GM18517 (cell line): ENCODE measurements at regions not wholly inside any gene's neighbourhood (a gene's known extent, or its start where the extent isn't known, plus 50 kb on each side); places are given as distances from the start of the nearest gene placed in this dataset.

ENCODE experiments used
- ATAC-seq: cut with Tn5 transposase; IDR thresholded peaks from one replicate; pipeline ENCODE4 v1.9.1; 2021; ENCODE audit warnings: mild to moderate bottlenecking, moderate library complexity; ENCODE audit not compliant: unreplicated experiment

GRCh38 chr1:234713859-234714258, 103.9 kb upstream of the IRF2BP2 start:
- no peak for ATAC-seq

GRCh38 chr1:234713440-234713839, 103.5 kb upstream of the IRF2BP2 start:
- no peak for ATAC-seq

- no peak for ATAC-seq
These were observed 102.9 kb upstream of the IRF2BP2 start for GRCh38 chr1:234712891-234713305.

GRCh38 chr1:234710936-234711724, 101.2 kb upstream of the IRF2BP2 start:
- ATAC-seq, result no peak

GRCh38 chr1:234710381-234710780, 100.4 kb upstream of the IRF2BP2 start:
- ATAC-seq, result no peak

GRCh38 chr1:234709473-234710228, 99.7 kb upstream of the IRF2BP2 start:
- ATAC-seq, result no peak

GRCh38 chr1:234708700-234709395, 98.9 kb upstream of the IRF2BP2 start:
- ATAC-seq, result no peak

- no peak for ATAC-seq
These were observed 97.7 kb upstream of the IRF2BP2 start for GRCh38 chr1:234707641-234708040.

- no peak for ATAC-seq
These were observed 97.0 kb upstream of the IRF2BP2 start for GRCh38 chr1:234706931-234707330.

- no peak for ATAC-seq
These were observed 96.2 kb upstream of the IRF2BP2 start for GRCh38 chr1:234706199-234706598.

GRCh38 chr1:234705615-234706014, 95.6 kb upstream of the IRF2BP2 start:
- ATAC-seq, result no peak

- no peak for ATAC-seq
These were observed 94.3 kb upstream of the IRF2BP2 start for GRCh38 chr1:234704106-234704887.

- ATAC-seq, result no peak
These were observed 92.5 kb upstream of the IRF2BP2 start for GRCh38 chr1:234702342-234703000.

GRCh38 chr1:234701737-234702341, 91.9 kb upstream of the IRF2BP2 start:
- ATAC-seq, result no peak

- peak; percentile 87 for ATAC-seq
These were observed 90.1 kb upstream of the IRF2BP2 start for GRCh38 chr1:234699795-234700665.

GRCh38 chr1:234698686-234699085, 88.7 kb upstream of the IRF2BP2 start:
- ATAC-seq, result no peak

- ATAC-seq, result no peak
These were observed 87.8 kb upstream of the IRF2BP2 start for GRCh38 chr1:234697741-234698140.

GRCh38 chr1:234697015-234697414, 87.0 kb upstream of the IRF2BP2 start:
- ATAC-seq, result no peak

- ATAC-seq, result peak; percentile 31
These were observed 86.2 kb upstream of the IRF2BP2 start for GRCh38 chr1:234696148-234696576.
